Mesendoderm (in vitro differentiated cells): ENCODE measurements at regions not wholly inside any gene's neighbourhood (a gene's known extent, or its start where the extent isn't known, plus 50 kb on each side); places are given as distances from the start of the nearest gene placed in this dataset.

Experiments
- DNase-seq: peaks from one replicate; pipeline ENCODE4 v3.0.0; 2013
- H2AK5ac ChIP-seq: 2 replicates; pipeline ENCODE4 v1.6.1; 2013; ENCODE audit warnings: low read length, inconsistent platforms
- H2BK120ac ChIP-seq: 2 replicates; pipeline ENCODE4 v1.6.1; 2013; ENCODE audit warnings: low read depth, mild to moderate bottlenecking, low read length, moderate library complexity, mixed read lengths
- H2BK15ac ChIP-seq: replicated peaks from 2 replicates; pipeline ENCODE4 v1.6.1; 2013; ENCODE audit warnings: low read depth, mild to moderate bottlenecking, moderate library complexity
- H2BK5ac ChIP-seq: 2 replicates; pipeline ENCODE4 v1.6.1; 2013; ENCODE audit warnings: low read length, inconsistent platforms
- H3K18ac ChIP-seq: 2 replicates; pipeline ENCODE4 v1.6.1; 2013; ENCODE audit warnings: mild to moderate bottlenecking, low read length, mixed read lengths
- H3K23ac ChIP-seq: one replicate; pipeline ENCODE4 v1.6.1; 2013; ENCODE audit warnings: low read length
- H3K27ac ChIP-seq: 2 replicates; pipeline ENCODE4 v1.5.1; 2013; ENCODE audit warnings: low read depth, mild to moderate bottlenecking, inconsistent platforms, low read length, moderate library complexity
- H3K27me3 ChIP-seq: 2 replicates; pipeline ENCODE4 v1.6.1; 2013; ENCODE audit warnings: low read length, control low read depth, mild to moderate bottlenecking, inconsistent platforms; ENCODE audit not compliant: insufficient read depth, poor library complexity
- H3K36me3 ChIP-seq: 2 replicates; pipeline ENCODE4 v1.6.1; 2013; ENCODE audit warnings: low read length, inconsistent platforms; ENCODE audit not compliant: control insufficient read depth, insufficient read depth
- H3K4ac ChIP-seq: one replicate; pipeline ENCODE4 v1.6.1; 2013; ENCODE audit warnings: low read depth, mild to moderate bottlenecking, low read length, moderate library complexity
- H3K4me1 ChIP-seq: 2 replicates; pipeline ENCODE4 v1.6.1; 2013; ENCODE audit warnings: low read depth, low read length, inconsistent platforms; ENCODE audit not compliant: control insufficient read depth
- H3K4me2 ChIP-seq: 2 replicates; pipeline ENCODE4 v1.6.1; 2013; ENCODE audit warnings: low read length
- H3K4me3 ChIP-seq: 2 replicates; pipeline ENCODE4 v1.5.1; 2013; ENCODE audit warnings: mild to moderate bottlenecking, low read length
- H3K56ac ChIP-seq: one replicate; pipeline ENCODE4 v1.6.1; 2013; ENCODE audit warnings: low read length
- H3K79me1 ChIP-seq: 2 replicates; pipeline ENCODE4 v1.6.1; 2013; ENCODE audit warnings: low read length, inconsistent platforms
- H3K79me2 ChIP-seq: 2 replicates; pipeline ENCODE4 v1.6.1; 2013; ENCODE audit warnings: mild to moderate bottlenecking, low read length; ENCODE audit not compliant: control insufficient read depth, insufficient read depth
- H3K9ac ChIP-seq: 2 replicates; pipeline ENCODE4 v1.6.1; 2013; ENCODE audit warnings: low read length, inconsistent platforms
- H4K5ac ChIP-seq: one replicate; pipeline ENCODE4 v1.6.1; 2013; ENCODE audit warnings: low read length
- H4K8ac ChIP-seq: one replicate; pipeline ENCODE4 v1.6.1; 2013; ENCODE audit warnings: low read depth, mild to moderate bottlenecking, control low read depth, low read length, moderate library complexity
- WGBS: extraction: QIAGEN DNeasy Blood & Tissue Kit; methylation state at CpG from one replicate; pipeline ENCODE4 v1.1.7; 2013; ENCODE audit warnings: low lambda C conversion rate, missing lambda C conversion rate; ENCODE audit not compliant: insufficient coverage; ENCODE audit errors: extremely low coverage; 5-methylcytosine and 5-hydroxymethylcytosine counted together

DNA sequence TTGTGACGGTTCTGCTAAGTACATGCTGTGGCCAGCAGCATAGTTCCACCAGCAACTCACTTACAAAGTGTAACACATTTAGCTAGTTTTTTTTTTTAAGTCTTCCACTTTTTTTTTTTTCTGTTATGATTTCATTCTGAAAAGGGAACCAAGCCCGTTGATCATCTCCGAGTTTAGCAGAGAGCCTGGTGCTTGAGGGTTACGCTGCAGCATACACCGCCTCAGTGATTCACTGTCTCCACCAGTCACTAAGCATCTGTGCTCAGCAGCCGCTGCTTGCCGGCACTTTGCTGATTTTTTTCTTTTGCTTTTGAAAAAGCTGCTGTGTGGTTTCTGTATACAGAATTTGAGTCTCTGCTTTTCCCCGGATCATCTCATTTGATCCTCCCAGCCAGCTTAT, 194.5 kb upstream of the CDH13 start:
- Histone ChIP-seq H3K27me3 (no peaks in the 10 kb centered on the region), H3K79me2 (no peaks in the 10 kb centered on the region), H4K5ac (no peak overlapping the region), H3K4ac (no peak overlapping the region), H4K8ac (no peak overlapping the region), H3K18ac (no peak overlapping the region), H3K4me2 (no peak overlapping the region), H3K9ac (no peak overlapping the region), H3K4me3 (no peak overlapping the region), H3K27ac (no peak overlapping the region), H2BK15ac (no peak overlapping the region), H3K4me1 (no peaks in the 10 kb centered on the region), H2AK5ac (no peak overlapping the region), H3K36me3 (no peaks in the 10 kb centered on the region), H2BK120ac (no peak overlapping the region), H2BK5ac (no peak overlapping the region), H3K56ac (no peak overlapping the region), H3K79me1 (no peaks in the 10 kb centered on the region), H3K23ac (no peak overlapping the region)
- no peak for DNase-seq
- WGBS, result no CpG with 5 or more reads among the region's 8 CpGs

DNA sequence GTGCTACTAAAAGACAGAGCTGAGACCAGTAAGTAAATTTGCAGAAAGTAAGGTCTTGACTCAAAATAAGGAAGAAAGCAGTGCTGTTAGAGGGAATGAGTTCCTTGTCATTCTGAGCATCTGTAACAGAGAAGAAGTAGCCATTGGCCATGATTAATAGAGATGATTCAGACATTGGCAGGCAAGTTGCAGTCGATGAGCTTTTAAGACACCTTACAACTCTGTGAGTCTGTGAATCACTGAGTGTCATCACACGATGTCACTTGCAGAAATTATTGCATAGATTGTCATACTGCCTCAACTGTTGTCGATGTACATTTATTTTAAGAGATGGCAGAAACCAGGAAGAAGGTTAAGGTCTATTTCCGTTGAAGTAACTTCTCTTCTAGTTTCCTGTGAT, 201.1 kb upstream of the CDH13 start:
- Histone ChIP-seq H3K79me2 (no peaks in the 10 kb centered on the region), H4K5ac (no peak overlapping the region), H3K4me2 (no peak overlapping the region), H2BK15ac (no peak overlapping the region), H3K27me3 (no peaks in the 10 kb centered on the region), H4K8ac (no peak overlapping the region), H2AK5ac (no peak overlapping the region), H3K18ac (no peak overlapping the region), H2BK5ac (no peak overlapping the region), H3K4me1 (no peaks in the 10 kb centered on the region), H3K56ac (no peak overlapping the region), H3K27ac (no peak overlapping the region), H3K36me3 (no peaks in the 10 kb centered on the region), H2BK120ac (no peak overlapping the region), H3K4ac (no peak overlapping the region), H3K23ac (no peak overlapping the region), H3K9ac (no peak overlapping the region), H3K79me1 (no peaks in the 10 kb centered on the region), H3K4me3 (no peak overlapping the region)
- WGBS, result no CpG with 5 or more reads among the region's 4 CpGs
- DNase-seq, result no peak

DNA sequence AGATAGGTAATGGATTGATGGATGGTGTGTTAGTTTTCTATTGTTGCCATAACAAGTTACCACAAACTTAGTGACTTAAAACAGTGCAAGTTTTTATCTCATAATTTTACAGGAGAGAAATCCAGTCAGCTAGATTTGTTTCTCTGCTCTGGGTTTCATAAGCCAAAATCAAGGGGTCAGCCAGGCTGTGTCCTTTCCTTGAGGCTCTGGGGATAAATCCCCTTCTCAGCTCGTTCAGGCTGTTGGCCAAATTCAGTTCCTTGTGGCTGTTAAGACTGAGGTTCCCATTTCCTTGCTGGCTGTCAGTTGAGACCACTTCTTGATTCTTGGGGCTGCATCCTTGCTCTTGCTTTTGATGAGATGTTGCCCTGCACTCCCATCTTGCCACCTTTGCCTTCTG, 204.9 kb upstream of the CDH13 start:
- H3K4me3 ChIP-seq, result no peak overlapping the region
- no peak overlapping the region for H3K23ac ChIP-seq
- no peaks in the 10 kb centered on the region for H3K4me1 ChIP-seq
- no peaks in the 10 kb centered on the region for H3K79me2 ChIP-seq
- H3K56ac ChIP-seq, result no peak overlapping the region
- no peak overlapping the region for H2BK15ac ChIP-seq
- no peak overlapping the region for H4K8ac ChIP-seq
- no peak for DNase-seq
- H2AK5ac ChIP-seq, result no peak overlapping the region
- H3K27ac ChIP-seq, result no peak overlapping the region
- no peak overlapping the region for H4K5ac ChIP-seq
- H2BK120ac ChIP-seq, result no peak overlapping the region
- H3K4me2 ChIP-seq, result no peak overlapping the region
- H3K36me3 ChIP-seq, result no peaks in the 10 kb centered on the region
- no peak overlapping the region for H3K9ac ChIP-seq
- H3K27me3 ChIP-seq, result no peaks in the 10 kb centered on the region
- H3K79me1 ChIP-seq, result no peaks in the 10 kb centered on the region
- no CpG with 5 or more reads among the region's 1 CpG for WGBS
- no peak overlapping the region for H3K18ac ChIP-seq
- H3K4ac ChIP-seq, result no peak overlapping the region
- H2BK5ac ChIP-seq, result no peak overlapping the region

DNA sequence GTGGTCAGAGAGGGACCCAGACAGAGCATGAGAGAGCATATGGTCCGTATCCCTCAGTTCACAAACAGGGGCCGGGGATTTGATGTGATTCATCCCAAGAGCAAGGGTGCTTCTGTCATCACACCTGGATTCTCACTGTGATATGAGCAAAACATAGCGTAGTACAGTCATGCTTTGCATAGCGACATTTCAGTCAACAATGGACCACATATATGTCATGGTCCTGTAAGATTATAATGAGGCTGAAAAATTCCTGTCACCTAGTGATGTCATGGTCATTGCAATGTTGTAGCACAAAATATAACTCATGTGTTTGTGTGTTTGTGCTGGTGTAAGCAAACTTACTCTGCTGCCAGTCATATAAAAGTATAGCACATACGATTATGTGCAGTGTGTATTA, 207.4 kb upstream of the CDH13 start:
- Histone ChIP-seq H3K4me2 (no peak overlapping the region), H4K5ac (no peak overlapping the region), H3K79me1 (no peaks in the 10 kb centered on the region), H3K79me2 (no peaks in the 10 kb centered on the region), H3K56ac (no peak overlapping the region), H2BK120ac (no peak overlapping the region), H2AK5ac (no peak overlapping the region), H3K27me3 (no peaks in the 10 kb centered on the region), H2BK5ac (no peak overlapping the region), H4K8ac (no peak overlapping the region), H3K36me3 (no peaks in the 10 kb centered on the region), H3K4me3 (no peak overlapping the region), H3K4ac (no peak overlapping the region), H3K4me1 (no peaks in the 10 kb centered on the region), H3K18ac (no peak overlapping the region), H3K23ac (no peak overlapping the region), H3K27ac (no peak overlapping the region), H3K9ac (no peak overlapping the region), H2BK15ac (no peak overlapping the region)
- no peak for DNase-seq
- no CpG with 5 or more reads among the region's 5 CpGs for WGBS

DNA sequence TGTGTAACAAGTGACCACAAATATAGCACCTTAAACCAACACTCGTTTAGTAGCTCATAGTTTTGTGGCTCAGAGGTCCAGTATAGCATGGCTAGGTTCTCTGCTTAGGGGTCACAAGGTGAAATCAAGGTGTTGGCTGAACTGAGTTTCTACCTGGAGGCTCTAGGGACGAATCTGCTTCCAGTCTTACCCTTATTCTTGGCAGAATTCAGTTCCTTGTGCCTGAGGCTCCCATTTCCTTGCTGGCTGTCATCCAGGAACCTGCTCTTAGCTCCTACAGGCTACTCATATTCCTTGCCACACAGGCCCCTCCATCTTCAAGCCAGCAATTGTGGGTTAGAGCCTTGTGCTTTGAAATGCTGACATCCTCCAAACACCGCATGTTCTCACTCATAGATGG, 212.3 kb upstream of the CDH13 start:
- Histone ChIP-seq H4K8ac (no peak overlapping the region), H3K18ac (no peak overlapping the region), H2BK15ac (no peak overlapping the region), H3K36me3 (no peaks in the 10 kb centered on the region), H2BK5ac (no peak overlapping the region), H3K56ac (no peak overlapping the region), H3K4ac (no peak overlapping the region), H3K79me2 (no peaks in the 10 kb centered on the region), H3K27me3 (no peaks in the 10 kb centered on the region), H2AK5ac (no peak overlapping the region), H2BK120ac (no peak overlapping the region), H3K79me1 (no peaks in the 10 kb centered on the region), H3K23ac (no peak overlapping the region), H3K9ac (no peak overlapping the region), H4K5ac (no peak overlapping the region), H3K27ac (no peak overlapping the region), H3K4me1 (no peaks in the 10 kb centered on the region), H3K4me2 (no peak overlapping the region), H3K4me3 (no peak overlapping the region)
- DNase-seq, result no peak
- no CpG with 5 or more reads among the region's 3 CpGs for WGBS

DNA sequence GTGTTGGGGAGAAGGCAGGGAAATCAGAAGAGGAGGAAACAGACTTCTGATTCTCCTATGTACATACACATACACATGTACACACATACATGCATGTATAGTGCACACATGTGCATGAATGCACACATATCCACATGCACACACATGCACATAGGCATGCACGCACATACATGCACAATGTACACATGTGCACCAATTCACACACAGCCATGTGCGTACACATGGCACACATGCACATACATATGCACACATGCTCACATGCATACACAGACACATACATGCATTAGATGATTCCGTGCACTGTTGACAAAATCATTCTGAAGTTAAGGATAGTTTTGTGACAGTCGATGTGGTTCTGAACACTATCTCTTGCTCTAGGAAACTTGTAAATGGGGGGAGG, 214.0 kb upstream of the CDH13 start:
- Histone ChIP-seq H3K4me3 (no peak overlapping the region), H3K4me2 (no peak overlapping the region), H3K18ac (no peak overlapping the region), H4K5ac (no peak overlapping the region), H2AK5ac (no peak overlapping the region), H3K4ac (no peak overlapping the region), H3K36me3 (no peaks in the 10 kb centered on the region), H3K79me2 (no peaks in the 10 kb centered on the region), H2BK120ac (no peak overlapping the region), H3K27me3 (no peaks in the 10 kb centered on the region), H2BK15ac (no peak overlapping the region), H3K4me1 (no peaks in the 10 kb centered on the region), H3K79me1 (no peaks in the 10 kb centered on the region), H3K9ac (no peak overlapping the region), H3K23ac (no peak overlapping the region), H3K27ac (no peak overlapping the region), H3K56ac (no peak overlapping the region), H4K8ac (no peak overlapping the region), H2BK5ac (no peak overlapping the region)
- WGBS, result no CpG with 5 or more reads among the region's 4 CpGs
- no peak for DNase-seq
